GM18505 (cell line): ENCODE measurements at regions not wholly inside any gene's neighbourhood (a gene's known extent, or its start where the extent isn't known, plus 50 kb on each side); places are given as distances from the start of the nearest gene placed in this dataset.

Source experiments
- ATAC-seq: cut with Tn5 transposase; IDR thresholded peaks from one replicate; pipeline ENCODE4 v1.9.1; 2021; ENCODE audit not compliant: unreplicated experiment
- POLR2A ChIP-seq: IDR thresholded peaks from 4 replicates; pipeline ENCODE4 v1.6.1; 2011; ENCODE audit warnings: borderline replicate concordance; ENCODE audit not compliant: insufficient read depth, insufficient read length; ENCODE audit errors: extremely low read depth

GRCh38 chrX:120697053-120697452 is 67.2 kb upstream of the C1GALT1C1 start:
- ATAC-seq = peak; percentile 90
- TF ChIP-seq POLR2A = no peak

GRCh38 chrX:120692319-120692718 is 62.5 kb upstream of the C1GALT1C1 start:
- no peak for ATAC-seq
- TF ChIP-seq POLR2A = no peak

- ATAC-seq = no peak
- no peak for TF ChIP-seq POLR2A
These were observed 61.1 kb upstream of the C1GALT1C1 start for GRCh38 chrX:120690941-120691340.

GRCh38 chrX:120690344-120690743 is 60.5 kb upstream of the C1GALT1C1 start:
- TF ChIP-seq POLR2A = no peak
- ATAC-seq = no peak

- no peak for ATAC-seq
- TF ChIP-seq POLR2A = no peak
These were observed 50.2 kb upstream of the C1GALT1C1 start for GRCh38 chrX:120680090-120680489.
